Activated CD8-positive, alpha-beta T cell treated with anti-CD3 and anti-CD28 coated beads for 36 hours (primary cell): ENCODE measurements at regions not wholly inside any gene's neighbourhood (a gene's known extent, or its start where the extent isn't known, plus 50 kb on each side); places are given as distances from the start of the nearest gene placed in this dataset.
"Not testable (repeated sequence)": the region's sequence is repeated elsewhere in the genome, so short reads cannot be mapped to it uniquely, and the experiment has no call there.

ENCODE experiments used
- ATAC-seq: fragments of 200-7000 bp; cut with Tn5 transposase; one replicate; pipeline ENCODE4 v1.10.0; 2021; ENCODE audit warnings: mild to moderate bottlenecking, moderate library complexity
- CTCF ChIA-PET: fragments of 350-600 bp; sonication (Branson Sonifier 250); formaldehyde crosslinking; loops from one replicate; lab custom pipeline; 2021; ENCODE audit warnings: antibody characterized with exemption; lab: Charles Lee
- POLR2A ChIA-PET: fragments of 350-600 bp; sonication (Branson Sonifier 250); formaldehyde crosslinking; loops from one replicate; lab custom pipeline; 2021; ENCODE audit warnings: antibody characterized with exemption; lab: Charles Lee
- DNase-seq: peaks from one replicate; pipeline ENCODE4 v3.0.0-alpha.2; 2020
- H3K27ac Mint-ChIP-seq: one replicate; pipeline ENCODE4 v1.8.0; 2021; ENCODE audit warnings: mild to moderate bottlenecking, mixed read lengths
- H3K27me3 Mint-ChIP-seq: one replicate; pipeline ENCODE4 v1.8.0; 2021; ENCODE audit warnings: mixed read lengths
- H3K36me3 Mint-ChIP-seq: one replicate; pipeline ENCODE4 v1.8.0; 2021; ENCODE audit warnings: low read depth, mixed read lengths
- H3K4me1 Mint-ChIP-seq: one replicate; pipeline ENCODE4 v1.8.0; 2021; ENCODE audit warnings: low read depth, mixed read lengths
- H3K4me3 Mint-ChIP-seq: one replicate; pipeline ENCODE4 v1.8.0; 2021; ENCODE audit warnings: mild to moderate bottlenecking, moderate library complexity, mixed read lengths
- H3K9me3 Mint-ChIP-seq: one replicate; pipeline ENCODE4 v1.8.0; 2021; ENCODE audit warnings: mixed read lengths
- CTCF ChIP-seq: fragments of 200-600 bp; IDR thresholded peaks from one replicate; pipeline ENCODE4 v1.8.0; 2022; ENCODE audit warnings: antibody characterized with exemption, mild to moderate bottlenecking
- intact Hi-C: fragments of 100-400 bp; cut with micrococcal nuclease; formaldehyde crosslinking; loops from one replicate; pipeline ENCODE4 v1.10.0; 2022

DNA sequence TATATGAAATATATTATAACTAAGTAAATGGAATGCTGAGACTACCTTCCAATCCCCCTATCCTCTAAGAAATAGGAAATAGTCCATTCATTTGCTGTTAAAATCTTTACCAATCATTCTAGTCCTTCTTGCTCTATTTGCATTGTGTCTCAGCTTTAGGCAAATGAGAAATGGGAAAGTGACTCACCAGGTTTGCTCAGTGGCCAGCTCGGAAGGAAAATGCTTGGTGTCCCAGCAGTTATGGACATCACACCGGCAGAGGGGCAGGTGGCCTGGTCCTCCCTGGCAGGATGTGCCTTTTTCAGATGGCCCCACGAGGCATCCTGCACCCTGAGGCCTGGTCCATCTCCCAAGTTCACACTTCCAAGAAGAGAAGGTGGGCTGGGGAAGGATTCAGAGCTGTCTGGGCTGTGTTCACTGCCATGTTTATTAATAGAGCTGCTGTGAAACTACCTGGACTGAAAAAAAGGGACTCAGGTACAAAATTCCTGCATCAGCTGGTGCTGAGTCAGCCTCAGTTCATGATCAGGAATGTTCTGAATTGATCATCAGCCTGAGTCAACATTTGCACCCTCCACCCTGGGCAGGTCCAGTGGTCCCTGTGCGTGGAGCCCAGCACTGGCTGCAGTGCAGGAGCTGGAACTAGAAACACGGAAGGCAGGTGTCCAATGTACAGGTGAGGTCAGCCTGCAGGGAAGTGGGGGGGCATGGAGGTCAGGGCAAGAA is 60.1 kb upstream of the ARL4C start:
- Mint-ChIP-seq H3K27ac (no peak overlapping the region), H3K4me3 (no peak overlapping the region), H3K27me3 (peaks cover 5% of the 10 kb centered on the region), H3K36me3 (no peaks in the 10 kb centered on the region), H3K4me1 (no peaks in the 10 kb centered on the region), H3K9me3 (no peaks in the 10 kb centered on the region)
- TF ChIP-seq CTCF = no peak
- intact Hi-C loops = no loop called here
- ChIA-PET CTCF (interaction anchor here (2.8 kb wide), 1 partner anchor 12 kb away, joined by 13 read pairs; no protein-coding TSS in a partner anchor), POLR2A (interaction anchor here (1.2 kb wide), 1 partner anchor 12 kb away, joined by 3 read pairs; no protein-coding TSS in a partner anchor)
- ATAC-seq = no peak
- DNase-seq = no peak

DNA sequence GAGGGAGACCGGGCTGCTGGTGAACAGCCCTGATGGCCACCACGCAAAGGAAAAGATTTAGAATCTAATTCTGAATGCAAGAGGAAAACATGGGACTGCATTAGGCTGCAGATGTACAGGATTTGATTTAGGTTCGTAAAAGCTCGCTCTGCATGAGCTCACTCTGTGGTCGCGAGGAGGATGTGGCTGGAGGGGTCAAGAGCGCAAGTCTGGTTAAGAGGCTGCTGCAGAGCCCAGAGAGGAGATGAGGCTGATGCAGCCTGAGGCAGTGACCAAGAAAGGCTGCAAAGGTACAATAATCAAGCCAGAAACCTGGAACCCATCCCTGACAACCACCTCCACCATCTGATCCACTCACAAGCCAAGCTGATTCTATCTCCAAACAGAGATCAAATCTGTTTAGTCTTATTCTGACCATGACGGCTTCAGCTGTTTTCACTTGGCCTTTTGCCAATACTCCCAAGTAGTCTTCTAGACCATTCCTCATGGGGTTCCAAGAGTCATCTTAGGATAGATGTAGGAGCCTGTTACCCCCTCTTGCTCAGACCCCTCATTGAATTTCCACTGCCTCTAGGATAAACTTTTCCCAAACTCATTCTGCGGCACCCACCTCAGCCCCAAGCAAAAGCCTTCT is 58.9 kb upstream of the ARL4C start:
- intact Hi-C loops = no loop called here
- TF ChIP-seq CTCF = no peak
- Mint-ChIP-seq H3K27me3 (peaks cover 5% of the 10 kb centered on the region), H3K4me3 (no peak overlapping the region), H3K27ac (no peak overlapping the region), H3K36me3 (no peaks in the 10 kb centered on the region), H3K9me3 (no peaks in the 10 kb centered on the region), H3K4me1 (no peaks in the 10 kb centered on the region)
- peak; percentile 24 for DNase-seq
- POLR2A ChIA-PET = no interaction called here
- CTCF ChIA-PET = interaction anchor here (0.8 to 2.8 kb wide), 3 partner anchors 10 to 561 kb away, joined by 3 to 13 read pairs (median 4); no protein-coding TSS in a partner anchor
- ATAC-seq = peak; percentile 53

- Mint-ChIP-seq H3K36me3 (no peaks in the 10 kb centered on the region), H3K27me3 (peaks cover 7% of the 10 kb centered on the region), H3K4me3 (no peak overlapping the region), H3K9me3 (no peaks in the 10 kb centered on the region), H3K27ac (no peak overlapping the region), H3K4me1 (peaks cover 4% of the 10 kb centered on the region)
- no peak for TF ChIP-seq CTCF
- DNase-seq = no peak
- CTCF ChIA-PET = interaction anchor here (0.9 to 2.8 kb wide), 2 partner anchors 10 to 562 kb away, joined by 3 to 13 read pairs; no protein-coding TSS in a partner anchor
- intact Hi-C loops = no loop called here
- POLR2A ChIA-PET = no interaction called here
- no peak for ATAC-seq
These were observed 58.3 kb upstream of the ARL4C start for GRCh38 chr2:234555161-234555560.

DNA sequence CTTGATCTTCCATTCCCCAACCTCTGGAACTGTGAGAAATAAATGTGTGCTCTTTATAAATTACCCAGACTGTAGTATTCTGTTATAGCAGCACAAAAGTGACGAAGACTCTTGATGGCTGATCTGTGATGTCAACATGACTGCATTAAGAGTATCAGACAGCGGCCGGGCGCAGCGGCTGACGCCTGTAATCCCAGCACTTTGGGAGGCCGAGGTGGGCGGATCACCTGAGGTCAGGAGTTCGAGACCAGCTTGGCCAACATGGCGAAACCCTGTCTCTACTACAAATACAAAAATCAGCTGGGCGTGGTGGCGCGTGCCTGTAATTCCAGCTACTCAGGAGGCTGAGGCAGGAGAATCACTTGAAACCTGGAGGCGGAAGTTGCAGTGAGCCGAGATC is 56.3 kb upstream of the ARL4C start:
- intact Hi-C loops = loop anchor here (5.0 kb wide), 1 partner anchor 559 kb away; no protein-coding TSS in a partner anchor
- H3K4me3 Mint-ChIP-seq, POLR2A ChIA-PET, H3K36me3 Mint-ChIP-seq, DNase-seq, H3K27ac Mint-ChIP-seq, CTCF ChIA-PET, H3K4me1 Mint-ChIP-seq, ATAC-seq, H3K9me3 Mint-ChIP-seq: not testable (repeated sequence)
- H3K27me3 Mint-ChIP-seq = peaks cover 13% of the 10 kb centered on the region

GRCh38 chr2:234550511-234551107 is 53.7 kb upstream of the ARL4C start:
- ChIA-PET CTCF (interaction anchor here (0.6 to 1.1 kb wide), 6 partner anchors 13 to 1044 kb away, joined by 3 to 4 read pairs (median 3); no protein-coding TSS in a partner anchor), POLR2A (no interaction called here)
- peak; percentile 66 for DNase-seq
- no peak overlapping the region for H3K27ac Mint-ChIP-seq
- no peak overlapping the region for H3K4me3 Mint-ChIP-seq
- intact Hi-C loops = loop anchor here (5.0 kb wide), 1 partner anchor 562 kb away; no protein-coding TSS in a partner anchor
- peak; percentile 95 for TF ChIP-seq CTCF
- no peaks in the 10 kb centered on the region for H3K9me3 Mint-ChIP-seq
- no peaks in the 10 kb centered on the region for H3K36me3 Mint-ChIP-seq
- peaks cover 14% of the 10 kb centered on the region for H3K27me3 Mint-ChIP-seq
- ATAC-seq = peak; percentile 73
- H3K4me1 Mint-ChIP-seq = peaks cover 4% of the 10 kb centered on the region
